GM18519 (cell line): ENCODE measurements at regions not wholly inside any gene's neighbourhood (a gene's known extent, or its start where the extent isn't known, plus 50 kb on each side); places are given as distances from the start of the nearest gene placed in this dataset.

Experiments used
- ATAC-seq: cut with Tn5 transposase; IDR thresholded peaks from one replicate; pipeline ENCODE4 v1.9.1; 2021; ENCODE audit warnings: mild to moderate bottlenecking, moderate library complexity; ENCODE audit not compliant: unreplicated experiment, low FRiP score

GRCh38 chrY:8552168-8552805 lies 785.0 kb upstream of the TSPY4 start:
- no peak for ATAC-seq

GRCh38 chrY:8553614-8554013 lies 783.6 kb upstream of the TSPY4 start:
- ATAC-seq, result no peak

DNA sequence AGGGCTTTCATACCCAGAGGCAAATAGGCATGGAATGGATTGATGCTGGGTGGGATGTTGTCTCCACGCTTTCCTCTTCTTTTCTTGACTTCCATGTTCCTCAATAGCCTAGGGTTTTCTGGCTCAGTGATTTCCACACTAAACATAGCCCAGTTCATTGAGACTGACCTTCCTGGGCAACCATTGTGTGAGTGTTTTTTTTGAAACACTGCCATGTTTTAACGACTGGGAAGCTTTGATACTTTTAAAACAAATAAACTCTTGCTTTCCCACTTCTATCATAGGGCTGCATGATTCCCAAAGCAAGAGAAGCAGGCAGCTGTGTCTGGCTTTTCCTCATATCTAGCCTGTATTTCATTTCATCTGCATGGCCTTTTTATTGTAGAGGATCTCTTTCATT lies 775.9 kb upstream of the TSPY4 start:
- no peak for ATAC-seq

DNA sequence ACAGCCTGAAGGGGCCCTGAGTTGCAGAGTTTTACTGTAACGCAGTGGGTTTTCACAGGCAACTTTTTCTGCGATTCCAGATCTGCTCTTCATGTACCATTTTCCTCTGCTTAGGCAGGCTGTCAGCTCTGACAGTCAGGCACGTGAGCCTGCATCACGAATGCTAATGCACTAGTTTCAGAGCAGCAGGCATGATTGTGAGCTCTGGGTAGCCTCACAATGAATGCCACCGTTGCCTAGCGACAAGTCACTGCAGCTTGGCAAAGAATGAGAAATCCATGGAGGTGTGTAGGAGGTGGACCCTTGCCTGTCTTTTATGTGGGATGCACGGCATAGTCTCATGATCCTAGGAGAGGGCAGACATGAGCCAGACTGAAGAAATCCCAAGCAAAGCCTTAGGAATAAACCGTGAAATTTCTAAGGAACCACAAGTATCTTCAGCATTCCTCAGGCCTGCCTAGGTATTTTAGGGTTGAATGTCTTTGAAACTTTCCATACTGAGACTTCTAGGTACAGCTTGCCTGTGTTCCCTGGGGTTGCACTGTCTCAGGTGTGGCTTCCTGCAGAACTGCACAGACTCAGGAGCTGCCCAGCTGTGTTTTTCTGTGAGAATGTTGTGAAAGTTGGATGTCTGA lies 774.7 kb upstream of the TSPY4 start:
- ATAC-seq, result no peak

- no peak for ATAC-seq
These were observed 772.8 kb upstream of the TSPY4 start for GRCh38 chrY:8564421-8564820.

- ATAC-seq, result no peak
These were observed 771.1 kb upstream of the TSPY4 start for GRCh38 chrY:8566198-8566597.

- ATAC-seq, result no peak
These were observed 766.9 kb upstream of the TSPY4 start for GRCh38 chrY:8570384-8570783.

DNA sequence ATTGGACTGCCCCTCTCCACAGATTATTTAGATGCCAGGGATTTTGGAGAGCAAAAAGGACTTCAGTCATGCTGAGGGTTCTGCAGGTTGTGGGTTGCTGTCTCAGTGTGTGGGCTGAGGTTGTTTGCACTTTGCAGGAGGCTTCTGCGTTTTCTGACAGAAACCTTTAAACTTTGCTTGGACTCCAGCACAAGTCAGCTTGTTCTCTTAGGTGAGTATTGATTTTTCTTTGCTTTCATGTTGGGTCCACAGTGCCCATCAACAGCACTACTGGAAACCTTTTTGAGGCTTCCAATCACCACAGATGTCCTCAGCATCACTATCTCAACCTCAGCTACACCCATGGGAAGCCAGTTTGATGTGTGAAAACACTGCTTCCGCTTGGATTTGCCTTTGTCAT lies 764.3 kb upstream of the TSPY4 start:
- no peak for ATAC-seq

GRCh38 chrY:8582277-8582850 lies 754.9 kb upstream of the TSPY4 start:
- ATAC-seq, result no peak

- ATAC-seq, result no peak
These were observed 754.1 kb upstream of the TSPY4 start for GRCh38 chrY:8583191-8583590.

- ATAC-seq, result no peak
These were observed 746.6 kb upstream of the TSPY4 start for GRCh38 chrY:8590641-8591040.

GRCh38 chrY:8591821-8592516 lies 745.3 kb upstream of the TSPY4 start:
- no peak for ATAC-seq

- ATAC-seq, result no peak
These were observed 742.6 kb upstream of the TSPY4 start for GRCh38 chrY:8594657-8595056.

- ATAC-seq, result no peak
These were observed 738.1 kb upstream of the TSPY4 start for GRCh38 chrY:8599141-8599540.

GRCh38 chrY:8610620-8611019 lies 726.6 kb upstream of the TSPY4 start:
- ATAC-seq, result no peak

GRCh38 chrY:8611815-8612214 lies 725.4 kb upstream of the TSPY4 start:
- ATAC-seq, result no peak

DNA sequence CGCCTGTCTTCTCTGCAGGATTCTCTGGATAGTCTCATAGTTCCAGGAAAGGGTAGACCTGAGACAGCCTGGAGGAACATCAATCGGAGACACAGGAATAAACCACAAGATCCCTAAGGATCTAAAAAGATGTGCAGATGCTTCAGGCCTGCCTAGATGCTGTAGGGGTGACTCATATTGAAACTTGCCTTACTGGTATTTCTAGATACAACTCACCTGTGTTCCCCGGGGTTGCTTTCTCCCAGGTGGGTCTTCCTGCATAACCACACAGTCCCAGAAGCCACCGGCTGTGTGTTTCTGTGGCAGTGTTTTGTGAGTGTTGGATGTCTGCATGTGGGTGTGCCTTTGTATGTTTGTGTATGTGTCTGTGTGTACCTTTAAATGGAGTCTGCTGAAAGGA lies 719.0 kb upstream of the TSPY4 start:
- ATAC-seq, result no peak

DNA sequence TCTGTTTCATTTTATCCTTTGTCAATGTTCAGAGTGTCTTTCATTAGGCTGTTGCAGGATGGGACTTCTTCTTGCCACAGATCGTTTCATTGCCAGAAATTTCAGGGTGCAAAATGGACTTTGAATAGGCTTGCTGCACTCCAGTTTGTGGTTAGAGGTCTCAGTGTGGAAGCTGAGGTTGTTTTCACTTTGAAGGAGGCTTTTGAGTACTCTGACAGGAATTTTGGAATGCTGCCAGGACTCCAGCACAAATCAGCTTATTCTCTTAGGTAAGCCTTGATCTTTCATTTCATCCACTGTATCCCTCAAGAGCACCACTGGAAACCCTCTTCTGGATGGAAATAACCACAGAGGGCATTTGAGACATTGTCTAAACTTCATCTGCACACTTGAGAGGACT lies 715.1 kb upstream of the TSPY4 start:
- ATAC-seq, result no peak

DNA sequence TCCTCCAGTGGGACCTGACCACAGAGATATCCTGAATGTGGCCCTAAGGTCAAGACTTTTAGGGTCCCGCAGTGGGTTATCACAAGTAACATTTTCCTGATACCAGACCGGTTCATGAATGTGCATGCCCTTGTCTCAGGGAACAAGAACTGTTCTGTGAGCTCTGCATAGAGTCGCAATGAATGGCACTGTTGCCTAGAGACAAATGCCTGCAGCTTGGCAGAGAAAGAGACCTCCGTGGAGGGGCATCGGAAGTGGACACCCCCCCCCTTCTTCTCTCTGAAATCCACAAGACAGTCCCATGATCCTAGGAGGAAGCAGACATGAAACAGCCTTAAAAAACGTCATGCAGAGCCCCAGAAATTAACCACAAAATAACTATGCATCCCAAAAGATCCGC lies 714.4 kb upstream of the TSPY4 start:
- ATAC-seq, result no peak

DNA sequence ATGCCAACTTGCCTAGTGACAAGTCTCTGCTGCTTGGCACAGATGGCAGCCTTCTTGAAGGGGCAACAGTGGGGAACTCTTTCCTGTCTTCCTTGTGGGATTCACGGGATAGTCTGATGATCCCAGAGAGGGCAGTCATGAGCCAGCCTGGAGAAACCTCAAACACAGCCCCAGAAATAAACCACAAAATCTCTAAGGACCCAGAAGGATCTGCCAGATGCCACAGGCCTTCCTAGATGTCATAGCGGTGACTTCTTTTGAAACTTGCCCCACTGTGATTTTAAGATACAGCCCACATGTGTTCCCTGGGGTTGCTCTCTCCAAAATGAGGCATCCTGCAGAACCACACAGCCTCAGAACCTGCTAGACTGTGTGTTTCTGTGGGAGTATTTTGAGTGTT lies 707.6 kb upstream of the TSPY4 start:
- ATAC-seq, result no peak

DNA sequence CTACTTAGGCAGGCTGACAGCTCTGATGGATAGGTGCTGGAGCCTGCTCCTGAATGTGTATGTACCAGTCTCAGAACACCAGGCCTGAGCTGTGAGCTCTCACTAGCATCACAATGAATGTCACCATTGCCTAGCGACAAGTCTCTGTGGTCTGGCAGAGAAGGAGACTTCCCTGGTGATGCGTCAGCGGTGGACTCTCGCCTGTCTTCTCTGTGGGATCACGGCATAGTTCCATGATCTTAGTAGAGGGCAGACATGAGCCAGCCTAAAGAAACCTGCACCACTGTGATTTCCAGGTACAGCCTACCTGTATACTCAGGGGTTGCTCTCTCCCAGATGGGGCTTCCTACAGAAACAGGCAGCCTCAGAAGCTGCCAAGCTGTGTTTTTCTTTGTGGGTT lies 699.2 kb upstream of the TSPY4 start:
- no peak for ATAC-seq

- ATAC-seq, result no peak
These were observed 692.3 kb upstream of the TSPY4 start for GRCh38 chrY:8644926-8645325.
